Stimulated activated CD8-positive, alpha-beta memory T cell treated with anti-CD3 and anti-CD28 coated beads, Interleukin-4, amount 100 ng/mL, for 48 hours (primary cell): ENCODE measurements at regions not wholly inside any gene's neighbourhood (a gene's known extent, or its start where the extent isn't known, plus 50 kb on each side); places are given as distances from the start of the nearest gene placed in this dataset.
"Not testable (repeated sequence)": the region's sequence is repeated elsewhere in the genome, so short reads cannot be mapped to it uniquely, and the experiment has no call there.

Source experiments
- DNase-seq: peaks from one replicate; pipeline ENCODE4 v3.0.0-alpha.2; 2020

GRCh38 chr7:67856046-67856445, 859.4 kb downstream of the TYW1 start:
- DNase-seq = no peak

GRCh38 chr7:67857698-67858097, 861.1 kb downstream of the TYW1 start:
- no peak for DNase-seq

GRCh38 chr7:67858931-67859330, 862.3 kb downstream of the TYW1 start:
- DNase-seq = no peak

GRCh38 chr7:67863911-67864310, 867.3 kb downstream of the TYW1 start:
- no peak for DNase-seq

GRCh38 chr7:67866054-67866453, 869.4 kb downstream of the TYW1 start:
- no peak for DNase-seq

- DNase-seq = no peak
These were observed 870.2 kb downstream of the TYW1 start for GRCh38 chr7:67866812-67867211.

- DNase-seq = no peak
These were observed 873.8 kb downstream of the TYW1 start for GRCh38 chr7:67870396-67870795.

- no peak for DNase-seq
These were observed 878.9 kb downstream of the TYW1 start for GRCh38 chr7:67875558-67875957.

- DNase-seq = no peak
These were observed 882.2 kb downstream of the TYW1 start for GRCh38 chr7:67878808-67879207.

GRCh38 chr7:67882843-67883242, 886.2 kb downstream of the TYW1 start:
- no peak for DNase-seq

GRCh38 chr7:67890316-67890715, 893.7 kb downstream of the TYW1 start:
- DNase-seq = no peak

GRCh38 chr7:67894746-67895145, 898.1 kb downstream of the TYW1 start:
- DNase-seq = no peak

GRCh38 chr7:67896721-67897120, 900.1 kb downstream of the TYW1 start:
- no peak for DNase-seq

GRCh38 chr7:67900456-67900855, 903.8 kb downstream of the TYW1 start:
- no peak for DNase-seq

- DNase-seq = no peak
These were observed 905.3 kb downstream of the TYW1 start for GRCh38 chr7:67901808-67902480.

- no peak for DNase-seq
These were observed 911.2 kb downstream of the TYW1 start for GRCh38 chr7:67907792-67908191.

- no peak for DNase-seq
These were observed 915.8 kb downstream of the TYW1 start for GRCh38 chr7:67912437-67912836.

- DNase-seq = no peak
These were observed 917.0 kb downstream of the TYW1 start for GRCh38 chr7:67913604-67914003.

GRCh38 chr7:67916111-67916510, 919.5 kb downstream of the TYW1 start:
- not testable (repeated sequence) for DNase-seq

- DNase-seq = no peak
These were observed 920.2 kb downstream of the TYW1 start for GRCh38 chr7:67916571-67917436.

GRCh38 chr7:67917437-67917755, 920.8 kb downstream of the TYW1 start:
- DNase-seq = no peak

- no peak for DNase-seq
These were observed 921.5 kb downstream of the TYW1 start for GRCh38 chr7:67918158-67918557.

- no peak for DNase-seq
These were observed 926.7 kb downstream of the TYW1 start for GRCh38 chr7:67923286-67923685.

- no peak for DNase-seq
These were observed 931.5 kb downstream of the TYW1 start for GRCh38 chr7:67928141-67928540.

- DNase-seq = not testable (repeated sequence)
These were observed 939.8 kb downstream of the TYW1 start for GRCh38 chr7:67936447-67936846.
